Activated T-helper 2 cell treated with anti-CD3 and anti-CD28 coated beads, Interferon-gamma antibody, Interleukin-2, Interleukin-4, amounts not matched to agents 10 μg/mL and 5 μg/mL and 100 μg/mL, durations not matched to agents 14 hours and 24 hours and 36 hours (primary cell): ENCODE measurements at regions not wholly inside any gene's neighbourhood (a gene's known extent, or its start where the extent isn't known, plus 50 kb on each side); places are given as distances from the start of the nearest gene placed in this dataset.
"Not testable (repeated sequence)": the region's sequence is repeated elsewhere in the genome, so short reads cannot be mapped to it uniquely, and the experiment has no call there.

Experiments
- DNase-seq: peaks from one replicate; pipeline ENCODE4 v3.0.0; 2021; ENCODE audit warnings: low spot score
- H3K27ac Mint-ChIP-seq: one replicate; pipeline ENCODE4 v1.8.0; 2021; ENCODE audit warnings: mixed read lengths
- H3K27me3 Mint-ChIP-seq: one replicate; pipeline ENCODE4 v1.8.0; 2021; ENCODE audit warnings: low read depth, mixed read lengths
- H3K36me3 Mint-ChIP-seq: one replicate; pipeline ENCODE4 v1.8.0; 2021; ENCODE audit warnings: low read depth, mixed read lengths
- H3K4me1 Mint-ChIP-seq: one replicate; pipeline ENCODE4 v1.8.0; 2021; ENCODE audit warnings: low read depth, mixed read lengths
- H3K4me3 Mint-ChIP-seq: one replicate; pipeline ENCODE4 v1.8.0; 2021; ENCODE audit warnings: low read depth, mild to moderate bottlenecking, moderate library complexity, mixed read lengths
- H3K9me3 Mint-ChIP-seq: one replicate; pipeline ENCODE4 v1.8.0; 2021; ENCODE audit warnings: mixed read lengths
- intact Hi-C: fragments of 100-400 bp; cut with micrococcal nuclease; formaldehyde crosslinking; loops from one replicate; pipeline ENCODE4 v1.15.1; 2023

DNA sequence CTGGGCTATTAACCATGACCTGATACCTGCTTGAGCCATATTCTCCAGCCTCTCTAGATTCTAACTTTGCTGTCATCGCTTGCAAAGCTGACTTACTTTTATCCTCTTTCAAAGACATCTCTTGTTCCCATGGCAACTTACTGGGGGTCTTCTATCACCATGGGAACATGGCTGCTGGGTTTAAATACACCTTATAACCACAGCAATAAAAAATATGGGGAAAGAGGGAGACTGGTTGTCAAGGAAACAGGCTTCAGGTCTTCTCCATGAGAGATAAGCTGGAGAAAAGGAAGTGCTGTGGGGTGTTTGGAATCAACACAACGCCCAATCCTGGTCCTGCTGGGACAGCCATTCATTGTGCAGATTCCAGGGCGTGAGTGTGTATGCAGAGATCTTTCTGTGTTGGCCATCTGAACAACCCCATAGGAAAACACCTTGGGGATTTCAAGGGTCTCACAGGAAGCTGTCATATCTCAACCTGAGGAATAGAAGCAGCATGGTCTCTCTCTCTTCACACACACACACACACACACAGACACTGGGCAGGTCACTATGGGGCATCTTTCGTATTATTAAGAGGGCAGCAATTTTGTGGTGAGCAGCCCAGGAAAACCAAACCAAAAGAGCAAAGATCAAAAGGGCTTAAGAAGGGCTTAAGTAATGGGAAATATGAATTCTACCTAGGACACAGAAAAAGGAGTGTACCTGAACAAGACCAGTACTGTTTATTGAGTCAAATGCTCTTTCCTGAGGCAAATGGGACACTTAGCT, 344.7 kb upstream of the NCAM1 start:
- H3K27me3 Mint-ChIP-seq: peaks cover 15% of the 10 kb centered on the region
- H3K4me1 Mint-ChIP-seq: no peaks in the 10 kb centered on the region
- H3K36me3 Mint-ChIP-seq: no peaks in the 10 kb centered on the region
- intact Hi-C loops: no loop called here
- no peak overlapping the region for H3K27ac Mint-ChIP-seq
- no peaks in the 10 kb centered on the region for H3K9me3 Mint-ChIP-seq
- H3K4me3 Mint-ChIP-seq: no peak overlapping the region
- no peak for DNase-seq

DNA sequence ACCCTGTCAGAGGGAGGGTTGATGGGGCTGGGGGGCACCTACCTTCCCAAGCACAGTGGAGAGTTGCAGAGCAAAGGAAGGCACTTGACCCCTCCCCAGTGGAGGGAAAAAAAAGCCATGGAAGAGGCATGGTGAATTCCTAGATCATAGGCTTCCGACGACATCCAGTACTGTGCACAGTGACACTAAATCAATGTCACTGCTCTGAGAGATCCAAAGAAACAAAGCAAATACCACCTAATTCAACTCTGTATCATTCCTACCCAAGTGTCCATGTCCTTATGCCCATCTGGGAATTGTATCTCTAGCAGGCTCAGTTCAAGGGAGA, 344.2 kb upstream of the NCAM1 start:
- DNase-seq: no peak
- H3K9me3 Mint-ChIP-seq: no peaks in the 10 kb centered on the region
- H3K27me3 Mint-ChIP-seq: peaks cover 12% of the 10 kb centered on the region
- intact Hi-C loops: no loop called here
- no peaks in the 10 kb centered on the region for H3K4me1 Mint-ChIP-seq
- no peak overlapping the region for H3K27ac Mint-ChIP-seq
- no peaks in the 10 kb centered on the region for H3K36me3 Mint-ChIP-seq
- H3K4me3 Mint-ChIP-seq: no peak overlapping the region

DNA sequence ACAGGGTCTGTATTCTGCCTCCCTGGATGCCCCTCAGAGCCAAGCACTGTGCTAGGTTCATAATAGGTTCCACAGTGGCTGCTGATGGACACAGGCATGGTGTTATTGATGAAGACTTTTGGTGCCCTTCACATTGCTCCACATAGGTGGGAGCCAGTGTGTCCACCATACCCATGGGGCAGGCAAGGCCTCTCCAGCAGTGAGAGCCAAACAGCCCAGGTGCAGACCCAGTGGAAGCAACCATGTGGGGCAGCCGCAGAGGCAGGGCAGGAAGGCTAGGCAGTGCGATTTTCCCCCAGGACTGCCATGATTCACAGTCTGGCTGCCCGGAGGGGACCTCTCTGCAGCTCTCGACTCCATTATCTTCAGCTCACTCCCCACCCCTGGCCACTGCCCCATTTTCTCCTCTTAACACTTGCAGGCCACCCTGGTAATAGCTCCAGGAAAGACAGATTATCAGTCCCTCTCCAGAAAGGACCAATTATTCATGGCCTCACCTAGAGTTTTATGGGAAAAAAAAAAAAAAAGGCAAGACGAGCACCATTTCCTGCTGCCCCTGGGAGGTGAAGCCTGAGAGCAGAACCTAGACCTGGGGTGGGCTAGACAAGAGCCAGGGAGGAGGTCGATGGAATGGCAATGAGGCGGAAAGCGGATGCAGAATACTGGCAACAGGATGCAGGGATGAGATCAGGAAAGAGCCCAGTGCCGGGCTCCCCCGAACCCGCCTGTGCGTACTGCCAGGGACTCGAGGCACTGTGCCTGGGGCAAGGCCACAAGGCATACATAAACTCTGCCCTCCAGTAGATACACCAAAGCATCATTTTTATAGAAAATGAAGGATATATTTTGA, 343.0 kb upstream of the NCAM1 start:
- no peaks in the 10 kb centered on the region for H3K4me1 Mint-ChIP-seq
- peaks cover 12% of the 10 kb centered on the region for H3K27me3 Mint-ChIP-seq
- no peaks in the 10 kb centered on the region for H3K36me3 Mint-ChIP-seq
- H3K27ac Mint-ChIP-seq: no peak overlapping the region
- H3K9me3 Mint-ChIP-seq: no peaks in the 10 kb centered on the region
- H3K4me3 Mint-ChIP-seq: no peak overlapping the region
- intact Hi-C loops: no loop called here
- DNase-seq: no peak

GRCh38 chr11:112619106-112619505, 342.1 kb upstream of the NCAM1 start:
- Mint-ChIP-seq H3K4me3 (no peak overlapping the region), H3K36me3 (no peaks in the 10 kb centered on the region), H3K4me1 (no peaks in the 10 kb centered on the region), H3K27me3 (peaks cover 10% of the 10 kb centered on the region), H3K27ac (no peak overlapping the region), H3K9me3 (no peaks in the 10 kb centered on the region)
- DNase-seq: no peak
- intact Hi-C loops: no loop called here

DNA sequence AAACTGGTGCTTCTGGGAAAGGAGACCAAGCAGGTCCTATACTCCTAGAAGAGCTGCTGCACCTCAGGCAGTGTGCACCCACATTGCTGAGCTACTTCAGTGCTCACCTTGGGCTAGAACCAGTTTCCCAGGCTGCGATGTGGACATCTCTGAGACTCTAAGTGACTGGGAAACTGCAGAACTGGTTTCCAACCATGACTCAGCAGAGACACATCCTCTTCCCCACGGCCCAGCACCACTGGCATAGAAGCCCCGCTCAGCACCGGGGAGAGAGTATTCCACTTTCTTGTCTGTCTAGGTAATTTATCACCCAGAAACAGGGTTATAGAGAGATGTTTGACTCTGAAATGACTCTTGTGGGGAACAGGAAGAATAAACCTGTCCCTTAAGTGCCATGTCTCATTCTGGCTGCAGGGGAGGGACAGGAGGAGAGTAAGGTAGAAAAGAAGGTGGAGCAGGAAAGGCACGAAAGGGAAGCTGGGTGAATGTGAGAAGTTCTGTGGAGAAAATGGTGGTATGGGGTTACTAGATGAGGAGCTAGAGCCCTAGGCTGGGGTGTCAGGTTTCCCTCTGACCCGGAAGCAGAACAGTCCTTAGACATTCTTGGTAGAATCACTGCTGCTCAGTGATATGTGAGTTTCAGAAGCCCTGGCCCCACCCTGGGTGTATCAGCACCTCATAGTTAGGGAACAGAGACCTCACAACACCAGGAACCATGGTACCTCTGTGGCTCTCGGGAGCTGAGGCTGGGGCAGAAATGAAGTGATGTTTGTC, 340.4 kb upstream of the NCAM1 start:
- Mint-ChIP-seq H3K4me1 (no peaks in the 10 kb centered on the region), H3K27me3 (peaks cover 2% of the 10 kb centered on the region), H3K9me3 (no peaks in the 10 kb centered on the region), H3K36me3 (no peaks in the 10 kb centered on the region), H3K4me3 (no peak overlapping the region), H3K27ac (no peak overlapping the region)
- DNase-seq: no peak
- intact Hi-C loops: no loop called here

DNA sequence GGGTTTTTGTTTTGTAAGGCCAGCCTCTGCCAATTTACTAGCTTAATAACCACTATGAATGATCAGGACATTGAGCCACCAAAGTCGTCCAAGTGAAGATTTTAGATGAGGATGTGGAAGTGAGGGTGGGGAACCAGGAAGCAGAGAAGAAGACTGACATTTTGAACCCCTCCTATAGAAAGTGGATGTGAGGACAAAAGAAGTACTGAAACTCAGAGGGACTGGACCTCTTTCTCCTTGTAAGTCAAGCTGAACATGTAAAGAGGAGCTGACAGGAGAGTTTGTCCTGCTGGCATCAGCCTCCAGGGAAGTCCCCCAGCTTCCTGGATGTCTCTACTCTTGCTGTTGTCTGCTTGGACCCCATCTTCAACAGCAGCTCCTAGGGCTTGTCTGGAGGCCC, 338.2 kb upstream of the NCAM1 start:
- no peak for DNase-seq
- Mint-ChIP-seq H3K4me3 (no peak overlapping the region), H3K9me3 (no peaks in the 10 kb centered on the region), H3K27ac (no peak overlapping the region), H3K4me1 (no peaks in the 10 kb centered on the region), H3K36me3 (no peaks in the 10 kb centered on the region), H3K27me3 (peaks cover 3% of the 10 kb centered on the region)
- intact Hi-C loops: no loop called here

GRCh38 chr11:112624431-112624830, 336.8 kb upstream of the NCAM1 start:
- Mint-ChIP-seq H3K27ac (no peak overlapping the region), H3K9me3 (no peaks in the 10 kb centered on the region), H3K36me3 (no peaks in the 10 kb centered on the region), H3K27me3 (peaks cover 3% of the 10 kb centered on the region), H3K4me3 (no peak overlapping the region), H3K4me1 (no peaks in the 10 kb centered on the region)
- no peak for DNase-seq
- intact Hi-C loops: no loop called here

- H3K27ac Mint-ChIP-seq, DNase-seq, H3K9me3 Mint-ChIP-seq, intact Hi-C loops, H3K27me3 Mint-ChIP-seq, H3K4me3 Mint-ChIP-seq, H3K36me3 Mint-ChIP-seq, H3K4me1 Mint-ChIP-seq: not testable (repeated sequence)
These were observed 336.2 kb upstream of the NCAM1 start for GRCh38 chr11:112624971-112625370.

DNA sequence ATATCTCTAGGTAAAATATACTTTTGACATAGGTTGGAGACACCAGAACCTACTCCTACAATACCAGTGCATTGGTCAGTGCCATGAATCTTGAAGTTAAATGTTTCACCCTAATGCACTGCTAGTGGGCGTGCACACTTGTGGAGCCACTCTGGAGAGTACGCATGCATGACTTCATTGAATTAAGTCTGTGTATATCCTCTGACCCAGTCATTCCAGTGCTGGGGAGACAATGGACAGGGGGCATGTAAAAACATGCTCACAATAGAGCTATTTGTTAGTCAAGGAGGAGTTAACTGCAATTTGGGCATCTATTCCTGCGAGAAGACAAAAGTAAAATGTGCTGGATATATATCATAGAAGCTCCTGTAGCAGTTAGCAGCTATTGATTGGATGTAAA, 335.4 kb upstream of the NCAM1 start:
- no peak overlapping the region for H3K4me3 Mint-ChIP-seq
- no peaks in the 10 kb centered on the region for H3K36me3 Mint-ChIP-seq
- H3K4me1 Mint-ChIP-seq: no peaks in the 10 kb centered on the region

DNA sequence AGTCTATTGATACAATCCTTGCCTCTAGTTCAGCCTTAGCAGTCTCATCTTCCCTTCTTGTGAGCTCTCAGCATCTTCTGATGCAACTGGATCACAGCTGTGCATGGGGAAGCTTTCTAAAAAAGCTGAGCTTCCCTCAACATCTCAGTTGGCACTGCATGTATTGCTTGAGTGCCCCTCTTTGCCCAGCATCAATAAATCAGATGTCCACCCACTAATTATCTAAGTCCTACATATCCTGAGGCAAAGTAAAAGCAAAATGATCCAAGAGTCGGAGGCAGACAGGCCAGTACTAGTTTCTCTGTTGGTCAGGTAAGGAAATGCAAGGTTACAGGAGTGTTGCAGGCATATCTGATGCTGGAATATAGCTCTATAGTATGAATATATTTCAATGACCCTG, 334.5 kb upstream of the NCAM1 start:
- Mint-ChIP-seq H3K4me1 (no peaks in the 10 kb centered on the region), H3K36me3 (no peaks in the 10 kb centered on the region), H3K27me3 (peaks cover 6% of the 10 kb centered on the region), H3K4me3 (no peak overlapping the region), H3K27ac (no peak overlapping the region), H3K9me3 (no peaks in the 10 kb centered on the region)
- intact Hi-C loops: no loop called here
- DNase-seq: no peak

More for the DNA sequence above, 335.4 kb upstream of the NCAM1 start:
- H3K27ac Mint-ChIP-seq: no peak overlapping the region
- no peak for DNase-seq
- peaks cover 6% of the 10 kb centered on the region for H3K27me3 Mint-ChIP-seq
- intact Hi-C loops: no loop called here
- no peaks in the 10 kb centered on the region for H3K9me3 Mint-ChIP-seq

DNA sequence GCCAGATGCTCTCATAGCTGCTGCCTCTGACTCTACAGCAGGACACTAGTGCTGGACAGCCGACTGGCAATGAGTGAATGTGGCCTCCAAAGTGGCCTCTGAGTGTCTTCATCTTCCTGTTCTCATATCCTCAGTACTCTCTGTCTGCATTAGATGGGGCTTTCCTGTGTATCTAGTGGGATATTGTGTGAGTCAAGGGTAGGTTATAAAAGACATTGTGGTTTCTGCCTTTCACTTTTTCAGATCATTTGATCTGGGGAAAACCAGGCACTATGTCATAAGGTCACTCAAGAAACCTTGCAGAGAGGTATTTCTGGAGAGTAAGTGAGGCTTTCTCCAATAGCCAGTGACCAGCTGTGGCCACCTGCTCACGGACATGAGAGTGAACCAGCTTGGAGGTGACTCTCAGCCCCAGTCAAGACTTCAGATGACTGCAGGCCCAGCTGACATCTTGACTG, 333.6 kb upstream of the NCAM1 start:
- Mint-ChIP-seq H3K27ac (no peak overlapping the region), H3K4me3 (no peak overlapping the region), H3K36me3 (no peaks in the 10 kb centered on the region), H3K4me1 (no peaks in the 10 kb centered on the region), H3K9me3 (no peaks in the 10 kb centered on the region), H3K27me3 (peaks cover 6% of the 10 kb centered on the region)
- no peak for DNase-seq
- intact Hi-C loops: no loop called here

GRCh38 chr11:112628676-112629075, 332.5 kb upstream of the NCAM1 start:
- H3K4me3 Mint-ChIP-seq: no peak overlapping the region
- no peaks in the 10 kb centered on the region for H3K4me1 Mint-ChIP-seq
- intact Hi-C loops: no loop called here
- DNase-seq: no peak
- H3K27me3 Mint-ChIP-seq: peaks cover 11% of the 10 kb centered on the region
- no peak overlapping the region for H3K27ac Mint-ChIP-seq
- no peaks in the 10 kb centered on the region for H3K9me3 Mint-ChIP-seq
- H3K36me3 Mint-ChIP-seq: no peaks in the 10 kb centered on the region

DNA sequence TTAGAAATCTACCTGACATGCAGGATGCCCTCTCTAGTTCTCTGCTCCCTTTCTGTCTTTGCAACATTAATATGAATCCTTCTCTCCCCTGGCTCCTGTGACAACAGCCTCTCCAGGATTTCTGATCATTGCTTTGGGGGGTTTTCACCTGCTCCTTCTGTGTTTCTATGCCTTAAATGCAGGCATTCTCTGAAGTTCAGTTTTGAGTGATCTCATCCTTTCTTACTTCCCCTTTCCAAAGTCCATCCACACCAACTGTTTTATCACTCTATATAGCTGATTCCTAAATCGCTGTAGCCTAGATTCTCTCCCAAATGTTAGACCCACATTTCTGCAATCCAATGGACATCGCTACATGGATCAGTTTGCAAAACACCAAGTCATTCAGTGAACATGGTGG, 330.7 kb upstream of the NCAM1 start:
- Mint-ChIP-seq H3K27ac (no peak overlapping the region), H3K27me3 (peaks cover 12% of the 10 kb centered on the region), H3K4me1 (no peaks in the 10 kb centered on the region), H3K9me3 (no peaks in the 10 kb centered on the region), H3K36me3 (no peaks in the 10 kb centered on the region), H3K4me3 (no peak overlapping the region)
- DNase-seq: no peak
- intact Hi-C loops: no loop called here
